Testis (tissue), 2 donors: ENCODE measurements at regions not wholly inside any gene's neighbourhood (a gene's known extent, or its start where the extent isn't known, plus 50 kb on each side); places are given as distances from the start of the nearest gene placed in this dataset.

Experiments used
- DNase-seq: peaks from one replicate; pipeline ENCODE4 v3.0.0-alpha.2; 2019
- H3K27ac ChIP-seq, 2 donors: fragments of 200-600 bp; sonication (generic); one replicate each; pipeline ENCODE4 v1.5.1; 2019
- H3K27me3 ChIP-seq: fragments of 200-600 bp; sonication (generic); one replicate; pipeline ENCODE4 v1.5.1; 2019
- H3K36me3 ChIP-seq: fragments of 200-600 bp; sonication (generic); one replicate; pipeline ENCODE4 v1.5.1; 2017; ENCODE audit warnings: low read depth; ENCODE audit errors: missing control alignments
- H3K4me1 ChIP-seq: fragments of 200-600 bp; sonication (generic); one replicate; pipeline ENCODE4 v1.5.1; 2019
- H3K4me3 ChIP-seq, 2 donors: fragments of 200-600 bp; sonication (generic); one replicate each; pipeline ENCODE4 v1.5.1; 2017 to 2019
- H3K9me3 ChIP-seq: fragments of 200-600 bp; sonication (generic); one replicate; pipeline ENCODE4 v1.5.1; 2017
- CTCF ChIP-seq, 3 experiments: fragments of 450-650 bp in 2 of 3; fragments of 200-600 bp in 1 of 3; sonication (generic) in 1 of 3; IDR thresholded peaks; one replicate each; pipeline ENCODE4 v1.5.1; 2016 to 2019; ENCODE audit warnings: antibody characterized with exemption in 3 of 3, mild to moderate bottlenecking in 2 of 3, moderate library complexity in 1 of 3
- POLR2A ChIP-seq: fragments of 450-650 bp; IDR thresholded peaks from one replicate; pipeline ENCODE4 v1.6.1; 2017; ENCODE audit warnings: antibody characterized with exemption, mild to moderate bottlenecking, moderate library complexity
- WGBS, 2 donors: methylation state at CpG; one replicate each; pipeline ENCODE4 v1.1.5; 2018; 5-methylcytosine and 5-hydroxymethylcytosine counted together
- intact Hi-C: fragments of 100-400 bp; cut with DNase I; formaldehyde crosslinking; loops from one replicate; pipeline ENCODE4 v1.15.1; 2023; ENCODE audit warnings: low total_unique reads

- WGBS, 2 donors, result 64 to 66% methylated on average over 7 of the region's 7 CpGs
- Histone ChIP-seq H3K27ac (no peak overlapping the region), H3K4me3 (no peak overlapping the region), H3K9me3 (no peaks in the 10 kb centered on the region), H3K4me1 (no peaks in the 10 kb centered on the region), H3K36me3 (no peaks in the 10 kb centered on the region), H3K27me3 (no peaks in the 10 kb centered on the region)
- no peak for TF ChIP-seq CTCF (IDR thresholded peaks at IDR 0.05)
- no peak for TF ChIP-seq POLR2A
- no peak for DNase-seq
- intact Hi-C loops, result no loop called here
Observed at GRCh38 chr7:156140447-156140846, 328.2 kb upstream of the SHH start.

GRCh38 chr7:156139633-156140032, 327.4 kb upstream of the SHH start:
- Histone ChIP-seq H3K9me3 (no peaks in the 10 kb centered on the region), H3K4me1 (no peaks in the 10 kb centered on the region), H3K36me3 (no peaks in the 10 kb centered on the region), H3K4me3 (no peak overlapping the region), H3K27me3 (no peaks in the 10 kb centered on the region), H3K27ac (no peak overlapping the region)
- DNase-seq, result no peak
- 61 to 70% methylated on average over 3 of the region's 3 CpGs for WGBS, 2 donors
- intact Hi-C loops, result no loop called here
- TF ChIP-seq POLR2A, result no peak
- no peak for TF ChIP-seq CTCF (IDR thresholded peaks at IDR 0.05)

GRCh38 chr7:156139112-156139511, 326.8 kb upstream of the SHH start:
- DNase-seq, result no peak
- Histone ChIP-seq H3K36me3 (no peaks in the 10 kb centered on the region), H3K9me3 (no peaks in the 10 kb centered on the region), H3K27ac (no peak overlapping the region), H3K4me3 (no peak overlapping the region), H3K4me1 (no peaks in the 10 kb centered on the region), H3K27me3 (no peaks in the 10 kb centered on the region)
- intact Hi-C loops, result no loop called here
- no peak for TF ChIP-seq POLR2A
- no peak for TF ChIP-seq CTCF (IDR thresholded peaks at IDR 0.05)
- WGBS, 2 donors, result 93 to 94% methylated on average over 7 of the region's 7 CpGs

GRCh38 chr7:156131881-156132280, 319.6 kb upstream of the SHH start:
- no peak for TF ChIP-seq POLR2A
- intact Hi-C loops, result no loop called here
- H3K36me3 ChIP-seq, result no peaks in the 10 kb centered on the region
- WGBS, 2 donors, result 93 to 100% methylated on average over 2 of the region's 2 CpGs
- H3K27me3 ChIP-seq, result no peaks in the 10 kb centered on the region
- no peaks in the 10 kb centered on the region for H3K4me1 ChIP-seq
- H3K27ac ChIP-seq, result no peak overlapping the region
- no peak for DNase-seq
- H3K9me3 ChIP-seq, result no peaks in the 10 kb centered on the region
- H3K4me3 ChIP-seq, result no peak overlapping the region

GRCh38 chr7:156129522-156129921, 317.3 kb upstream of the SHH start:
- Histone ChIP-seq H3K27ac (no peak overlapping the region), H3K27me3 (no peaks in the 10 kb centered on the region), H3K4me1 (no peaks in the 10 kb centered on the region), H3K9me3 (no peaks in the 10 kb centered on the region), H3K36me3 (no peaks in the 10 kb centered on the region), H3K4me3 (no peak overlapping the region)
- no peak for TF ChIP-seq CTCF (IDR thresholded peaks at IDR 0.05)
- TF ChIP-seq POLR2A, result no peak
- WGBS, 2 donors, result 62 to 63% methylated on average over 9 to 12 of the region's 12 CpGs
- DNase-seq, result no peak
- intact Hi-C loops, result no loop called here
